Body of pancreas (tissue), 4 donors: ENCODE measurements at regions not wholly inside any gene's neighbourhood (a gene's known extent, or its start where the extent isn't known, plus 50 kb on each side); places are given as distances from the start of the nearest gene placed in this dataset.

Experiments
- CTCF ChIP-seq, 7 experiments: fragments of 450-650 bp in 4 of 7; fragments of 200-600 bp in 3 of 7; sonication (generic) in 3 of 7; IDR thresholded peaks; one replicate each; pipeline ENCODE4 v1.5.1; 2016 to 2019; ENCODE audit warnings: antibody characterized with exemption in 7 of 7
- POLR2A ChIP-seq, 3 donors: fragments of 450-650 bp; IDR thresholded peaks; one replicate each; pipeline ENCODE4 v1.6.1; 2016; ENCODE audit warnings: antibody characterized with exemption in 3 of 3, mild to moderate bottlenecking in 2 of 3

- no peak for TF ChIP-seq CTCF (IDR thresholded peaks at IDR 0.05)
- no peak for TF ChIP-seq POLR2A (IDR thresholded peaks at IDR 0.05)
These were observed 372.9 kb downstream of the ARL6IP6 start for GRCh38 chr2:153091344-153091743.
